HCEC 1CT (cell line): ENCODE measurements at regions not wholly inside any gene's neighbourhood (a gene's known extent, or its start where the extent isn't known, plus 50 kb on each side); places are given as distances from the start of the nearest gene placed in this dataset.
A peak's percentile ranks its signal among the peaks of the same experiment; 100 is the strongest.
"Not testable (repeated sequence)": the region's sequence is repeated elsewhere in the genome, so short reads cannot be mapped to it uniquely, and the experiment has no call there.

Experiments used
- DNase-seq: peaks from one replicate; pipeline ENCODE4 v3.0.0-alpha.2; 2017

GRCh38 chr6:137545073-137545472 is 50.9 kb upstream of the OLIG3 start:
- DNase-seq = no peak

- no peak for DNase-seq
Measured at GRCh38 chr6:137547186-137547585, 53.0 kb upstream of the OLIG3 start.

- no peak for DNase-seq
Measured at GRCh38 chr6:137547601-137548000, 53.4 kb upstream of the OLIG3 start.

GRCh38 chr6:137549106-137549505 is 54.9 kb upstream of the OLIG3 start:
- DNase-seq = no peak

GRCh38 chr6:137550535-137550934 is 56.3 kb upstream of the OLIG3 start:
- no peak for DNase-seq

GRCh38 chr6:137552146-137552545 is 58.0 kb upstream of the OLIG3 start:
- DNase-seq = no peak

- DNase-seq = no peak
Measured at GRCh38 chr6:137552809-137553208, 58.6 kb upstream of the OLIG3 start.

GRCh38 chr6:137559521-137560183 is 65.5 kb upstream of the OLIG3 start:
- DNase-seq = not testable (repeated sequence)

GRCh38 chr6:137560184-137560563 is 66.0 kb upstream of the OLIG3 start:
- no peak for DNase-seq

GRCh38 chr6:137568067-137568466 is 73.9 kb upstream of the OLIG3 start:
- DNase-seq = no peak

GRCh38 chr6:137570393-137570792 is 76.2 kb upstream of the OLIG3 start:
- DNase-seq = no peak

GRCh38 chr6:137571854-137572253 is 77.7 kb upstream of the OLIG3 start:
- no peak for DNase-seq

GRCh38 chr6:137573739-137574138 is 79.5 kb upstream of the OLIG3 start:
- DNase-seq = no peak

GRCh38 chr6:137579612-137580011 is 85.4 kb upstream of the OLIG3 start:
- DNase-seq = no peak

GRCh38 chr6:137581019-137581707 is 87.0 kb upstream of the OLIG3 start:
- DNase-seq = no peak

- DNase-seq = not testable (repeated sequence)
Measured at GRCh38 chr6:137583519-137583918, 89.3 kb upstream of the OLIG3 start.

GRCh38 chr6:137588472-137588871 is 94.3 kb upstream of the OLIG3 start:
- DNase-seq = no peak

- peak; percentile 62 for DNase-seq
Measured at GRCh38 chr6:137589067-137589848, 95.1 kb upstream of the OLIG3 start.

GRCh38 chr6:137590684-137591083 is 96.5 kb upstream of the OLIG3 start:
- no peak for DNase-seq

GRCh38 chr6:137601471-137601870 is 107.3 kb upstream of the OLIG3 start:
- no peak for DNase-seq

GRCh38 chr6:137602313-137603197 is 108.4 kb upstream of the OLIG3 start:
- no peak for DNase-seq

- DNase-seq = no peak
Measured at GRCh38 chr6:137610702-137611101, 116.5 kb upstream of the OLIG3 start.

- DNase-seq = no peak
Measured at GRCh38 chr6:137623293-137623692, 129.1 kb upstream of the OLIG3 start.
